SU-DHL-6 (cell line): ENCODE measurements at regions not wholly inside any gene's neighbourhood (a gene's known extent, or its start where the extent isn't known, plus 50 kb on each side); places are given as distances from the start of the nearest gene placed in this dataset.
"Not testable (repeated sequence)": the region's sequence is repeated elsewhere in the genome, so short reads cannot be mapped to it uniquely, and the experiment has no call there.

Experiments
- H2AFZ ChIP-seq: fragments of 200-600 bp; sonication (generic); 2 replicates; pipeline ENCODE4 v1.6.1; 2014; ENCODE audit warnings: low read depth, mild to moderate bottlenecking, moderate library complexity, mixed read lengths, antibody characterized with exemption, low read length; ENCODE audit not compliant: severe bottlenecking
- H3F3A ChIP-seq: fragments of 200-600 bp; shearing (Covaris generic); 2 replicates; pipeline ENCODE4 v1.6.0; 2016; ENCODE audit warnings: antibody characterized with exemption, mild to moderate bottlenecking; ENCODE audit not compliant: insufficient read depth
- H3K27ac ChIP-seq: fragments of 200-600 bp; sonication (generic); 2 replicates; pipeline ENCODE4 v1.5.1; 2016; ENCODE audit warnings: low read depth, mild to moderate bottlenecking, low read length, moderate library complexity, mixed read lengths
- H3K27me3 ChIP-seq: fragments of 200-600 bp; sonication (generic), shearing (Covaris generic); 2 replicates; pipeline ENCODE4 v1.6.0; 2014; ENCODE audit warnings: mild to moderate bottlenecking, low read length
- H3K36me3 ChIP-seq: fragments of 200-600 bp; sonication (generic); 2 replicates; pipeline ENCODE4 v1.6.1; 2014; ENCODE audit warnings: mild to moderate bottlenecking, low read length, mixed read lengths
- H3K4me2 ChIP-seq: fragments of 300-600, 200-600 bp; shearing (Covaris generic), sonication (generic); 2 replicates; pipeline ENCODE4 v1.6.0; 2014; ENCODE audit warnings: low read length, low read depth, mild to moderate bottlenecking; ENCODE audit not compliant: poor library complexity, severe bottlenecking
- H3K4me3 ChIP-seq: fragments of 200-600 bp; sonication (generic); 2 replicates; pipeline ENCODE4 v1.5.1; 2014; ENCODE audit warnings: antibody characterized with exemption, low read length, mild to moderate bottlenecking, mixed read lengths; ENCODE audit not compliant: insufficient read depth, poor library complexity, severe bottlenecking
- H3K79me2 ChIP-seq: fragments of 200-600 bp; sonication (generic); 2 replicates; pipeline ENCODE4 v1.6.1; 2014; ENCODE audit warnings: mild to moderate bottlenecking, low read length, moderate library complexity; ENCODE audit not compliant: insufficient read depth
- H3K9ac ChIP-seq: fragments of 200-600 bp; sonication (generic); 2 replicates; pipeline ENCODE4 v1.7.0; 2014; ENCODE audit warnings: mild to moderate bottlenecking, low read length
- H3K9me2 ChIP-seq: fragments of 200-600 bp; sonication (generic); replicated peaks from 2 replicates; pipeline ENCODE4 v1.6.1; 2014; ENCODE audit warnings: low read length; ENCODE audit not compliant: insufficient read depth
- H3K9me3 ChIP-seq: fragments of 200-600 bp; sonication (generic); 2 replicates; pipeline ENCODE4 v1.6.1; 2014; ENCODE audit warnings: low read length, mixed read lengths; ENCODE audit not compliant: insufficient read depth
- H4K20me1 ChIP-seq: fragments of 200-600 bp; sonication (generic); 2 replicates; pipeline ENCODE4 v1.6.1; 2014; ENCODE audit warnings: low read depth, mild to moderate bottlenecking, antibody characterized with exemption, low read length, moderate library complexity, mixed read lengths
- EZH2phosphoT487 ChIP-seq: fragments of 200-600 bp; sonication (generic), shearing (Covaris generic); conservative IDR thresholded peaks from 2 replicates; pipeline ENCODE4 v1.6.1; 2018; ENCODE audit warnings: mild to moderate bottlenecking, antibody characterized with exemption, low read length, moderate library complexity, mixed read lengths
- TF ChIP-seq, protein P1 (sequence below): fragments of 200-600 bp; sonication (generic); IDR thresholded peaks from one replicate; pipeline ENCODE4 v1.5.1; 2017; ENCODE audit warnings: antibody characterized with exemption, mild to moderate bottlenecking, low read length, moderate library complexity; ENCODE audit not compliant: insufficient read depth, poor library complexity, severe bottlenecking

DNA sequence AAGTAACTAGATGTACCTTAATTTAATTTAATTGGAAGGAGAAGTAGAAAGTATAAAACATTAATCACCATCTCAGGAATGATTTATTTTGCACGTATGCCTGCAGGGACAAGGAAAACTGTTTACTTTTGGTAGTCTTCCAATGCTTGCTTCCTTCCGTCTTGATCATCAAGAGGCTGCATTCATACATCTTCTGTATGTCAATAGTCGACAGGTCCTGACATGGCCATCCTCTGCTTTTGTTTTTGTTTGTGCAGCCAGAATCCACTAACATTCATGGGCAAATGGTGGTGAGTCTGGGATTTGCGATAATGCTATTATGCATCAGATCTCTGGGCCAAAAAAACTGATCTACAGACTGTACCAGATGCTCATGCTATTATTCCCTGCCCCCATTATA lies 56.6 kb upstream of the ZPLD1 start:
- Histone ChIP-seq H3K27ac (no peak overlapping the region), H3K4me2 (no peak overlapping the region), H3F3A (0 out of 2 replicates have a peak, but pooled peaks cover 2% of the 10 kb centered on the region), H3K9me2 (no peaks in the 10 kb centered on the region), H3K9me3 (no peaks in the 10 kb centered on the region), H3K36me3 (no peaks in the 10 kb centered on the region), H4K20me1 (no peaks in the 10 kb centered on the region), H2AFZ (no peak overlapping the region), H3K27me3 (no peaks in the 10 kb centered on the region), H3K9ac (no peak overlapping the region), H3K4me3 (no peak overlapping the region), H3K79me2 (no peaks in the 10 kb centered on the region)
- TF ChIP-seq, protein P1, sequence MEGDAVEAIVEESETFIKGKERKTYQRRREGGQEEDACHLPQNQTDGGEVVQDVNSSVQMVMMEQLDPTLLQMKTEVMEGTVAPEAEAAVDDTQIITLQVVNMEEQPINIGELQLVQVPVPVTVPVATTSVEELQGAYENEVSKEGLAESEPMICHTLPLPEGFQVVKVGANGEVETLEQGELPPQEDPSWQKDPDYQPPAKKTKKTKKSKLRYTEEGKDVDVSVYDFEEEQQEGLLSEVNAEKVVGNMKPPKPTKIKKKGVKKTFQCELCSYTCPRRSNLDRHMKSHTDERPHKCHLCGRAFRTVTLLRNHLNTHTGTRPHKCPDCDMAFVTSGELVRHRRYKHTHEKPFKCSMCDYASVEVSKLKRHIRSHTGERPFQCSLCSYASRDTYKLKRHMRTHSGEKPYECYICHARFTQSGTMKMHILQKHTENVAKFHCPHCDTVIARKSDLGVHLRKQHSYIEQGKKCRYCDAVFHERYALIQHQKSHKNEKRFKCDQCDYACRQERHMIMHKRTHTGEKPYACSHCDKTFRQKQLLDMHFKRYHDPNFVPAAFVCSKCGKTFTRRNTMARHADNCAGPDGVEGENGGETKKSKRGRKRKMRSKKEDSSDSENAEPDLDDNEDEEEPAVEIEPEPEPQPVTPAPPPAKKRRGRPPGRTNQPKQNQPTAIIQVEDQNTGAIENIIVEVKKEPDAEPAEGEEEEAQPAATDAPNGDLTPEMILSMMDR, result no peak
- TF ChIP-seq EZH2phosphoT487, result no peak

DNA sequence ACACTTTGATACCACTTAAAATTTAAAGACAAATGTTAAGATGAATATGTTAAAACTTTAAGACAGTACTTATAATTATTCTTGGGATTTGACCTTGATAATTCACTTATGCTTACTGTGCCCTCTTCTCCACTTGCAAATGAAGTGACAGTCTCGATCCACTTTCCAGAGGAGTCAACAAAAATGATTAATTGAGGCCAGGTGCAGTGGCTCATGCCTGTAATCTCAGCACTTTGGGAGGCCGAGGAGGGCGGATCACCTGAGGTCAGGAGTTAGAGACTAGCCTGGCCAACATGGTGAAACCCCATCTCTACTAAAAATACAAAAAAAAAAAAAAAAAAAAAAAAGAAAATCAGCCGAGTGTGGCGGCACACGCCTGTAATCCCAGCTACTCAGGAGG lies 52.6 kb upstream of the ZPLD1 start:
- not testable (repeated sequence) for H3K4me3 ChIP-seq, H3K79me2 ChIP-seq, H4K20me1 ChIP-seq, H3K9ac ChIP-seq, H3K27me3 ChIP-seq, H3K4me2 ChIP-seq, H3K9me3 ChIP-seq, H3K27ac ChIP-seq, H2AFZ ChIP-seq, H3F3A ChIP-seq, H3K36me3 ChIP-seq, H3K9me2 ChIP-seq
